RWPE1 (cell line): ENCODE measurements at regions not wholly inside any gene's neighbourhood (a gene's known extent, or its start where the extent isn't known, plus 50 kb on each side); places are given as distances from the start of the nearest gene placed in this dataset.

Source experiments
- CTCF ChIA-PET: fragments of 350-600 bp; sonication (Branson Sonifier 250); formaldehyde crosslinking; extraction: SDS; loops from one replicate; lab custom pipeline; 2021; lab: Yijun Ruan, JAX
- POLR2A ChIA-PET: fragments of 400-600 bp; formaldehyde crosslinking; extraction: SDS; loops from one replicate; lab custom pipeline; 2020; ENCODE audit warnings: antibody characterized with exemption; ENCODE audit not compliant: low non-redundant PET; lab: Yijun Ruan, JAX
- DNase-seq: peaks from one replicate; pipeline ENCODE4 v3.0.0; 2012; ENCODE audit warnings: low spot score
- H3K27ac ChIP-seq: fragments of 450-650 bp; 2 replicates; pipeline ENCODE4 v1.5.1; 2017
- CTCF ChIP-seq: fragments of 450-650 bp; conservative IDR thresholded peaks from 2 replicates; pipeline ENCODE4 v1.5.1; 2017; ENCODE audit warnings: low read depth, mild to moderate bottlenecking

DNA sequence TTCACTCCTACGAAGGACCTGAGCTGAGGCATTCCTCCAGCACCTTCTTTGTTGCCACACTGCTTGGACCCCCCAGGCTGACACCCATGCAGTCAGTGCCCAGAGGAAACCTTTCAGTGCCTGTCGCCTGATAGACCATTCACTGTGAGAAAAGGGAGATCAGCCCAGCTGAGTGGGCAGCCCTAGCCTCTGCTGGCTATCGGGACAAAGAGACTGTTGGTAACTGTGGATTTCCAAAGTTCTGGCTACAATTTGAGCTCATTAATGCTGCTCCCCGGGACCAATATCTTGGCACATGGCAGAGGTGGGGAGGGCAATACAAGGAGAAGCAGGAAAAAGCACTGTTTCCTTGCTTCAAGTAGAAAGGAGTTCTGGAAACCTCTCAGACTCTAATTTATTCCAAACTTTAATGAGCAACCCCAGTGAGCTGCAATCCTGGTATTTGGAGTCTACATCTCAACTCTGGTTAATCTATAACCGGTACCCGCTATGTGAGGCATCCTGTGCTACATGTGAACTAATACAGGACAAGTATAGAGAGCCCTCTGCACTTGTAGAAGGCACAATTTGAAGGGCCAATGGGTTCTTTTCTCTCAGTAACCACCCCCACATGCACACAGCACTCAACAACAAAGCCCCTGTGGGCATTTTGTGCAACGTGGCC, 200.7 kb upstream of the NCAM1 start:
- no peak overlapping the region for H3K27ac ChIP-seq
- no peak for TF ChIP-seq CTCF
- ChIA-PET POLR2A (no interaction called here), CTCF (no interaction called here)
- DNase-seq, result no peak

GRCh38 chr11:112761911-112762706, 199.1 kb upstream of the NCAM1 start:
- no peak for DNase-seq
- H3K27ac ChIP-seq, result no peak overlapping the region
- CTCF ChIA-PET, result no interaction called here
- TF ChIP-seq CTCF, result no peak
- POLR2A ChIA-PET, result no interaction called here

DNA sequence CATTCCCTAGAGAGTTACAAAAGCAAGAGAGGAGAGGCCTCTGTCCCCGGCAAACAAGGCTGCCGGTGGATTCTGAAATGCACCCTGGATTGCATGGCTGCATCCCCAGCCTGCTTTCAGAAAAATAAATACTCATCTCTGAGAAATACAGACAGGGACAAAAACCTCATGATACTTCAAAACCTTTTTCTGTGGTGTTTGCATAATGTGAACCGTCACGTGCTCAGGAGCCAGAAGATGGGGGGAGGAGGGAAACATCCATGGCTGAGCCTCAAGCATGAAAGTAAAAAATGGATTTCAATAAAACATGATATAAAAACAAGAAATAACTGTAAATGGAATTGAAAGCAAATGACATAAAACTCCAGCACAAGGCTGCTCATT, 198.5 kb upstream of the NCAM1 start:
- ChIA-PET CTCF (no interaction called here), POLR2A (no interaction called here)
- no peak overlapping the region for H3K27ac ChIP-seq
- DNase-seq, result no peak
- no peak for TF ChIP-seq CTCF

GRCh38 chr11:112765337-112765736, 195.9 kb upstream of the NCAM1 start:
- POLR2A ChIA-PET, result no interaction called here
- no peak overlapping the region for H3K27ac ChIP-seq
- CTCF ChIA-PET, result no interaction called here
- no peak for DNase-seq
- no peak for TF ChIP-seq CTCF

- no peak for TF ChIP-seq CTCF
- CTCF ChIA-PET, result interaction anchor here (0.6 kb wide), 2 partner anchors 166 to 280 kb away, joined by 3 read pairs; no protein-coding TSS in a partner anchor
- DNase-seq, result no peak
Measured at GRCh38 chr11:112769170-112769569, 192.1 kb upstream of the NCAM1 start.

GRCh38 chr11:112769584-112769983, 191.6 kb upstream of the NCAM1 start:
- ChIA-PET POLR2A (no interaction called here), CTCF (no interaction called here)
- no peak overlapping the region for H3K27ac ChIP-seq
- DNase-seq, result no peak
- TF ChIP-seq CTCF, result no peak

More at GRCh38 chr11:112769170-112769569, 192.1 kb upstream of the NCAM1 start:
- POLR2A ChIA-PET, result no interaction called here
- H3K27ac ChIP-seq, result no peak overlapping the region
